ENCODE measurements at regions not wholly inside any gene's neighbourhood (a gene's known extent, or its start where the extent isn't known, plus 50 kb on each side); places are given as distances from the start of the nearest gene placed in this dataset.
"Not testable (repeated sequence)": the region's sequence is repeated elsewhere in the genome, so short reads cannot be mapped to it uniquely, and the experiment has no call there.

DNA sequence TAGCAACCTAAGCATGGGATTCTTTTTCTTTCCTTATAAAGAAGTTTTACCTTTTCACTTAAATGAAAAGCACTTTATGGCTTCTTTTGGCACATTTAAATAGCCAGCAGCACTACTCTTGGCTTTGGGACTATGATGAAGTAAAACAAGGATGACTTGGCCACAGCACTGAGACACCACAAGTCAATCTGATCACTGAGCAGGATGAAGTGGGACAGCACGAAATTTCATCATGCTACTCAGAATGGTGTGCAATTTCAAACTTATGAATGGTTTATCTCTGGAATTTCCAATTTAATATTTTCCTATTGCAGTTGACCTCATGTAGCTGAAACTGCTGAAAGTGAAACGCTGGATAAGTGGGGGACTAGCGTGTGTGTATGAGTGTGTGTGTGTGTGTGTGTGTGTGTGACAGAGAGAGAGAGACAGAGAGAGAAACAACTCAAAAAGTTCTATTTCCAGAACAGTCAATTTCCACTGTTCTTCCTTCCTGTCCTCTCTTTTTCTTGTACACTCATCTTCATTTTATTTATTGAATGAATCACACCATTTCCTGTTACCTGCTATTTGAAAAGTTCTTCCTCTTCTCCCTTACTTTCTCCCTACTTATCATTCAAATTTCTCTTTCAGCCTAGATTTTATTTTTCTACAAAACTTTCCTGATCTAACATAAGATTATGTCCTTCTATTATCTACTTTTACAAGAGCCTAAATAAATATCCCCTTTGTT, 414.2 kb upstream of the MIR17HG start:
- H3K36me3 Mint-ChIP-seq (ENCODE audit: unreplicated experiment) = no peaks in the 10 kb centered on the region
- TF ChIP-seq, protein P1, sequence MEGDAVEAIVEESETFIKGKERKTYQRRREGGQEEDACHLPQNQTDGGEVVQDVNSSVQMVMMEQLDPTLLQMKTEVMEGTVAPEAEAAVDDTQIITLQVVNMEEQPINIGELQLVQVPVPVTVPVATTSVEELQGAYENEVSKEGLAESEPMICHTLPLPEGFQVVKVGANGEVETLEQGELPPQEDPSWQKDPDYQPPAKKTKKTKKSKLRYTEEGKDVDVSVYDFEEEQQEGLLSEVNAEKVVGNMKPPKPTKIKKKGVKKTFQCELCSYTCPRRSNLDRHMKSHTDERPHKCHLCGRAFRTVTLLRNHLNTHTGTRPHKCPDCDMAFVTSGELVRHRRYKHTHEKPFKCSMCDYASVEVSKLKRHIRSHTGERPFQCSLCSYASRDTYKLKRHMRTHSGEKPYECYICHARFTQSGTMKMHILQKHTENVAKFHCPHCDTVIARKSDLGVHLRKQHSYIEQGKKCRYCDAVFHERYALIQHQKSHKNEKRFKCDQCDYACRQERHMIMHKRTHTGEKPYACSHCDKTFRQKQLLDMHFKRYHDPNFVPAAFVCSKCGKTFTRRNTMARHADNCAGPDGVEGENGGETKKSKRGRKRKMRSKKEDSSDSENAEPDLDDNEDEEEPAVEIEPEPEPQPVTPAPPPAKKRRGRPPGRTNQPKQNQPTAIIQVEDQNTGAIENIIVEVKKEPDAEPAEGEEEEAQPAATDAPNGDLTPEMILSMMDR (IDR thresholded peaks at IDR 0.05; ENCODE audit: partially characterized antibody, unreplicated experiment) = no peak
- H3K4me3 Mint-ChIP-seq (ENCODE audit: unreplicated experiment) = no peak overlapping the region
- H3K4me1 Mint-ChIP-seq (ENCODE audit: low read depth, unreplicated experiment) = no peaks in the 10 kb centered on the region
- no peaks in the 10 kb centered on the region for H3K27me3 Mint-ChIP-seq (ENCODE audit: unreplicated experiment)
- DNase-seq = no peak
- no peak overlapping the region for H3K27ac Mint-ChIP-seq (ENCODE audit: unreplicated experiment)
- H3K9me3 Mint-ChIP-seq (ENCODE audit: unreplicated experiment) = no peaks in the 10 kb centered on the region

DNA sequence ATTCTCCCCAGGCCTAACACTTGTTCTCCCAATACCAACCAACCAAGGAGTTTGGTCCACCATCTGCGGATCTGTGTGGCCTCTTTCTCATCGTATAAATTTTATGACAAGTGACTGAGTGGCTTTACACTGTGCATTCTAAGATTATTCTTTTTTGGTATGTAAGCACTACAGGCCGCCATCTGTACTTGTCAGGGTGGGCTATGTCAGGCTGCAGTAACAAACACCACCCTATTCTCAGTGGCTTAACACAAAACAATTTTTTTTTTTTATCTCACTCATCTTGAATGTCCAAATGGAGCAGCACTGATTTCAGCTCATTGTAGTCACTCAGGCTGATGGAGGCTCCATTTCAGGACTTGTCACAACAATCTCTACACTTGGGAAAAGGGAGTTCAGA, 412.7 kb upstream of the MIR17HG start:
- DNase-seq = no peak
- no peaks in the 10 kb centered on the region for H3K36me3 Mint-ChIP-seq (ENCODE audit: unreplicated experiment)
- no peaks in the 10 kb centered on the region for H3K9me3 Mint-ChIP-seq (ENCODE audit: unreplicated experiment)
- H3K4me3 Mint-ChIP-seq (ENCODE audit: unreplicated experiment) = no peak overlapping the region
- H3K27ac Mint-ChIP-seq (ENCODE audit: unreplicated experiment) = no peak overlapping the region
- TF ChIP-seq, protein P1 (IDR thresholded peaks at IDR 0.05; ENCODE audit: partially characterized antibody, unreplicated experiment) = no peak
- no peaks in the 10 kb centered on the region for H3K27me3 Mint-ChIP-seq (ENCODE audit: unreplicated experiment)
- no peaks in the 10 kb centered on the region for H3K4me1 Mint-ChIP-seq (ENCODE audit: low read depth, unreplicated experiment)

DNA sequence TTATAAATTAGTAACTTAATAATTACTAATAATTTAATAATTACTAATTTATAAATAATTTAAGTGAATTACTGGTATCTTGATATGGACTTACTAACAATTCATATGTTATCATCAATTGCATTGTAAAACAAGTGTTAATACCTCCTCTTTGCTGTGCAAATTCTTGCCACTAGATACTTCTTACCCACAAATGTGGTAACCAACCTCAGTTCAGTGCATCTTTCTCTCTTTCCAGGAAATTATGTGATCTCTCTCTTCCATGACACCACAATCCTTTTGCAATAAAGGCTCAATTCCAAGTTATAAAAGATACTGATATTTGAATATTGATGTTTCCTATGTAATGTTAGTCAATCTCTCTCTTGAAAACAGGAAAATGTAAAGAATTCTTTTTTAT, 408.6 kb upstream of the MIR17HG start:
- H3K27ac Mint-ChIP-seq (ENCODE audit: unreplicated experiment) = no peak overlapping the region
- DNase-seq = no peak
- peaks cover 7% of the 10 kb centered on the region for H3K4me1 Mint-ChIP-seq (ENCODE audit: low read depth, unreplicated experiment)
- no peaks in the 10 kb centered on the region for H3K36me3 Mint-ChIP-seq (ENCODE audit: unreplicated experiment)
- H3K4me3 Mint-ChIP-seq (ENCODE audit: unreplicated experiment) = no peak overlapping the region
- peaks cover 2% of the 10 kb centered on the region for H3K9me3 Mint-ChIP-seq (ENCODE audit: unreplicated experiment)
- TF ChIP-seq, protein P1 (IDR thresholded peaks at IDR 0.05; ENCODE audit: partially characterized antibody, unreplicated experiment) = no peak
- peaks cover 1% of the 10 kb centered on the region for H3K27me3 Mint-ChIP-seq (ENCODE audit: unreplicated experiment)

DNA sequence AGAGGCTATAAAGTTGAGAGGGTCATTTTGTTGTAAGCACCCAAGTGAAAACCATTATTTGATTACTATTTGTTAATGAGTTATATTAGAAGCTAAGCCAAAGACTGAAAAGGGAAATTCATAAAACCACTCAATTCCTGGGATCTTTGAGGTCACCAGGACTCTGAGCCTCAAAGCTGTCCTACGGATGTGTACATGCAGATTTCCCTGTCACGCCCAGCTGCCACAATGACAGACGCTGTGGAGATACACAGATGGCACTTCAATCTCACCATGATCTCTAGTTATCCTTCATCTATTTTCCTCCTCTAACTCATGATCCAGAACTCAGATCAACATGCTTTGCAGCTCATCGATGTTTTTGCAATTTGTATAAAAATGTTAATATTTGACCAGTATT, 403.5 kb upstream of the MIR17HG start:
- Mint-ChIP-seq H3K4me1 (ENCODE audit: low read depth, unreplicated experiment) (peaks cover 10% of the 10 kb centered on the region), H3K27me3 (ENCODE audit: unreplicated experiment) (peaks cover 5% of the 10 kb centered on the region)

DNA sequence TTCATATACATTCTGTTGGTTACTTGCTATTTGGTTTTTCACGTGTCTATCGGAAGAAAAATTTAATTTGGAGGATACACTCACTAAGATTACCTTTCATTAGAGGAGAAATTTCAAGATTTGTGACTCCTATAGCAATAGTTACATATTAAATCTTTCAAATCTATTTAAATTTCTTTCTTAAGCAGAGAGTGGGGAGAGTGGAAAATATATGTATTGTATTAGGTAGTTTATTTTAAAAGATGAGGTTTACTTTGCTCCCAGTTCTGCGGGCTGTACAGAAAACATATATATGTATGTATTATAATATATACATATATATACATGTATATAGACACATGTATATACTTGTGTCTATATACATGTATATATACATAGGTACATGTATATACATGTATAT, 402.3 kb upstream of the MIR17HG start:
- not testable (repeated sequence) for H3K27me3 Mint-ChIP-seq (ENCODE audit: unreplicated experiment); H3K4me3 Mint-ChIP-seq (ENCODE audit: unreplicated experiment); H3K36me3 Mint-ChIP-seq (ENCODE audit: unreplicated experiment); DNase-seq; H3K9me3 Mint-ChIP-seq (ENCODE audit: unreplicated experiment); H3K27ac Mint-ChIP-seq (ENCODE audit: unreplicated experiment); H3K4me1 Mint-ChIP-seq (ENCODE audit: low read depth, unreplicated experiment)

More for the DNA sequence above, 403.5 kb upstream of the MIR17HG start:
- DNase-seq = peak; percentile 64
- Mint-ChIP-seq H3K9me3 (ENCODE audit: unreplicated experiment) (peaks cover 8% of the 10 kb centered on the region), H3K4me3 (ENCODE audit: unreplicated experiment) (peak overlapping the region; percentile 18), H3K36me3 (ENCODE audit: unreplicated experiment) (peaks cover 5% of the 10 kb centered on the region), H3K27ac (ENCODE audit: unreplicated experiment) (peak overlapping the region; percentile 95)
- TF ChIP-seq, protein P1 (IDR thresholded peaks at IDR 0.05; ENCODE audit: partially characterized antibody, unreplicated experiment) = no peak

DNA sequence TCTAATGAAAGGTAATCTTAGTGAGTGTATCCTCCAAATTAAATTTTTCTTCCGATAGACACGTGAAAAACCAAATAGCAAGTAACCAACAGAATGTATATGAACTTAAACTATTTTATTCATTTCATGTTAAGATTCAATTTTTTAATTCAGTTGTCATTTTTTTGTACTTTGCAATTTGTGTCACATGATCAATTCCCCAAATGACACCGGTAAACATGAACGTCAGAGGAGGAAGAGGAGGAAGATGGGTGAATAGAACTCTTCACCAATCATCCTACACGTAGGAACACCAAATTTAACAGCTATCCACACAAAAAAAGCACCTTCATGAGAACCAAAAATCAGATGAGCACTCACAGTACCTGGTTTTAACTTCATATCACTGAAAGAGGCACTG, 401.4 kb upstream of the MIR17HG start:
- H3K9me3 Mint-ChIP-seq (ENCODE audit: unreplicated experiment); H3K27me3 Mint-ChIP-seq (ENCODE audit: unreplicated experiment): not testable (repeated sequence)

More for the DNA sequence above, 401.4 kb upstream of the MIR17HG start:
- H3K27ac Mint-ChIP-seq (ENCODE audit: unreplicated experiment); H3K4me1 Mint-ChIP-seq (ENCODE audit: low read depth, unreplicated experiment); DNase-seq; H3K4me3 Mint-ChIP-seq (ENCODE audit: unreplicated experiment); H3K36me3 Mint-ChIP-seq (ENCODE audit: unreplicated experiment): not testable (repeated sequence)
